DMS79 (cell line): ENCODE measurements at regions not wholly inside any gene's neighbourhood (a gene's known extent, or its start where the extent isn't known, plus 50 kb on each side); places are given as distances from the start of the nearest gene placed in this dataset.
"Not testable (repeated sequence)": the region's sequence is repeated elsewhere in the genome, so short reads cannot be mapped to it uniquely, and the experiment has no call there.

Source experiments
- DNase-seq: peaks from one replicate; lab custom pipeline; 2025; lab: John Stamatoyannopoulos, UW

GRCh38 chr11:116044520-116044919, 540.3 kb upstream of the CADM1 start:
- DNase-seq, result no peak

- DNase-seq, result no peak
Observed at GRCh38 chr11:116043857-116044256, 539.6 kb upstream of the CADM1 start.

GRCh38 chr11:116043059-116043458, 538.8 kb upstream of the CADM1 start:
- DNase-seq, result not testable (repeated sequence)

- DNase-seq, result peak; percentile 15
Observed at GRCh38 chr11:116042146-116042545, 537.9 kb upstream of the CADM1 start.

GRCh38 chr11:116037861-116038260, 533.6 kb upstream of the CADM1 start:
- DNase-seq, result no peak

GRCh38 chr11:116035977-116036376, 531.8 kb upstream of the CADM1 start:
- DNase-seq, result peak; percentile 88

GRCh38 chr11:116033931-116034553, 529.8 kb upstream of the CADM1 start:
- peak; percentile 96 for DNase-seq

- DNase-seq, result peak; percentile 7
Observed at GRCh38 chr11:116030697-116031331, 526.6 kb upstream of the CADM1 start.

GRCh38 chr11:116028506-116028905, 524.3 kb upstream of the CADM1 start:
- DNase-seq, result peak; percentile 25

- DNase-seq, result peak; percentile 3
Observed at GRCh38 chr11:115999437-115999836, 495.2 kb upstream of the CADM1 start.

GRCh38 chr11:115996808-115997188, 492.6 kb upstream of the CADM1 start:
- no peak for DNase-seq

- no peak for DNase-seq
Observed at GRCh38 chr11:115996125-115996807, 492.1 kb upstream of the CADM1 start.

GRCh38 chr11:115993590-115993989, 489.4 kb upstream of the CADM1 start:
- DNase-seq, result no peak

GRCh38 chr11:115990004-115990447, 485.8 kb upstream of the CADM1 start:
- DNase-seq, result no peak

- no peak for DNase-seq
Observed at GRCh38 chr11:115985896-115986295, 481.7 kb upstream of the CADM1 start.

GRCh38 chr11:115984228-115984627, 480.0 kb upstream of the CADM1 start:
- no peak for DNase-seq

- DNase-seq, result no peak
Observed at GRCh38 chr11:115982666-115983065, 478.5 kb upstream of the CADM1 start.

- DNase-seq, result no peak
Observed at GRCh38 chr11:115981814-115982471, 477.7 kb upstream of the CADM1 start.

GRCh38 chr11:115981104-115981481, 476.9 kb upstream of the CADM1 start:
- no peak for DNase-seq

- DNase-seq, result peak; percentile 59
Observed at GRCh38 chr11:115980337-115981103, 476.3 kb upstream of the CADM1 start.

GRCh38 chr11:115974703-115975102, 470.5 kb upstream of the CADM1 start:
- no peak for DNase-seq

- DNase-seq, result not testable (repeated sequence)
Observed at GRCh38 chr11:115967203-115967602, 463.0 kb upstream of the CADM1 start.
